GM21723 (cell line): ENCODE measurements at regions not wholly inside any gene's neighbourhood (a gene's known extent, or its start where the extent isn't known, plus 50 kb on each side); places are given as distances from the start of the nearest gene placed in this dataset.
A peak's percentile ranks its signal among the peaks of the same experiment; 100 is the strongest.
"Not testable (repeated sequence)": the region's sequence is repeated elsewhere in the genome, so short reads cannot be mapped to it uniquely, and the experiment has no call there.

ENCODE experiments used
- ATAC-seq: cut with Tn5 transposase; IDR thresholded peaks from one replicate; pipeline ENCODE4 v1.9.1; 2021; ENCODE audit warnings: mild to moderate bottlenecking, moderate library complexity; ENCODE audit not compliant: unreplicated experiment

DNA sequence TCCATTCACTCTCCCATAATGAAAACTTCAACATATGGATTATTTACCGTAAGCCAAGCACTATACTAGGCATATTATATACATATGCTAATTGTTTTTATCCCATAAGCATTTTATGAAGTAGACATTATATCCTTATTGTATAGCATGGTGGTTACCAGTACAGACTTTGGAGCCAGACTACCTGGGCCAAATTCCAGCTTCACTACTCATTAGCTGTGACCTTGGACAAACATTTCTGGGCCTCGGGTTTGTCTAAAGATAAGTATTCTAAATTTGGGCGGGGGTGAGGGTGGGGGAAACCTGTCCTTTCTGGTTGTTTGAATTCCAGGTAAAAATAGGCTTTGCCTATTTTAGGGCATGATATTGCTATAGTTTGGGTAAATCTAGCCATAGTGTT is 66.5 kb upstream of the P2RY1 start:
- no peak for ATAC-seq

DNA sequence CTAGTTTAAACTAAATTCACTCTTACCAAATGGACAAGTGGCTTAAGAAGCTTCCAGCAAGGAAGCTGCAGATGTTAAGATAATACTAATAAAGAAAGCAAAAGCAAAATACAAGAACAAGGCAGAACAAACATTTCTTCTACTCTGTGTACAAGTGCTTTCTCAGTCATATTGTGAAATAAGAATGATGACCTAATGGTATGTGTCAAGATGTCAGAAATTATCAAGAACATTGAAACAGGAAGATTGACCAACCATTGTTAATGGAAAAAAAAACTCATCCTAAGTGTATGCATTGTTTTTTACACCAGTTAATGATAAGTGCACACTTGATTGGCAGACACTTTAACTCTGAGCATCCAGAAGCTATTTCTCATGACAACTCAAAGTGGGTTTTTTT is 65.4 kb upstream of the P2RY1 start:
- peak; percentile 95 for ATAC-seq

DNA sequence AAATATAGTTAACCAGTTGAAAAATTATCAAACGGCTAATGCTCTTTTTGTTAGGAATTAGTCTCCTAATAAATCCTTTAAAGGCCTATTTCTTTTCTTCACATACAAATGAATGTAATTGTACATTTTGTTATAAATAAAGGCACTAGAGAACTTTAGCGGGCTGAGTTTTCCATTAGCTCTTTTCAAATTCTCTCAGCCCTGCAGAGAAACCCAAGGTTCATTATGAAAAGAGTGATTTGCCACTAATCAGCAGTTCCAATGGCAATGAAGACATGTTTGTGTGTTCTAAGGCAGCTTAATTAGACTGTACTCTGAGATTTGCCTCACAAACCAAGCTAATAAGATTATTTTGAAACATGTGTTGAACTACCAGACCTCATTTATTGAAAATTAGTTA is 64.6 kb upstream of the P2RY1 start:
- no peak for ATAC-seq

DNA sequence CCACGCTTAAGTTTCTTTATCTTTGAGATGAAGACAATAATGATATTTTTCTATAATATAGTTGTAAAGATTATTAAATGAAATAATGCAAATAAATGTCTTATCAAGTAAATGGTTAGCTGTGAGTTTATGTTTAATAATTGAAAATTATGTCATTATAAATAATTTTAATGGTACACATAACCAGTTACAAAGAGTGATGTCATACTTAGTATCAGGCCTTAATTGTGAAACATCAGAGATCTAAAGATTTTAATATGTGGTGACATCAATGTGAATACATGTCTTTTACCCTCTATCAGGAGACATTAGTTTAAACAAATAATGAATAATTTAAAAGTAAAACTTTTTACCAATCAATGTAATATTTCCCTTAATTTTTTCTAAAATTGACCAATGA is 63.8 kb upstream of the P2RY1 start:
- no peak for ATAC-seq

DNA sequence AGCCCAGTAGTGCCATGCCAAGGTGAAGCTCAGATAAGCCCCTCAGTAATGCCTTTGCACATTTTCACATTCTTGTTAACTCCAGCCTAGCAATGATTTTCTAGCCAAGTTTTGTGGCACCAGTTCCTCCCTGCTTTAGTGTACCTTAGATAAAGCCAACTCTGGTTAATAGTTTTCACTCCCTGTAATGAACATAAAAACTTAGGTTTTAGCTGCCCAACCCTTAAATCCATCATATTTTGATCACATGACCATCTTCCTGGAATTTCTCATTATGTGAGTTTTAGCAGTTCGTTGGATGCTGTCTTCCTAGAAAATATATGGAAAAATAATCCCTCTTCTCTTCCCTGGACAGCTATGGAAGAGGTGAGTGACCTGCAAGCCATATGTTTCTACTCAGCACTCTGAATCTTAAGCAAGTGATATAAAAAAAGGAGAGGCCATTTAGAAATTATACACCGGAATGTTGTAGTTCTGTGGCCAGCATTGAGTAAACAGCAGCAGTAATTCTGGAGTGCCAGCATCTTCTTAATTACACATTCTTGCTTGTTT is 62.2 kb upstream of the P2RY1 start:
- no peak for ATAC-seq

DNA sequence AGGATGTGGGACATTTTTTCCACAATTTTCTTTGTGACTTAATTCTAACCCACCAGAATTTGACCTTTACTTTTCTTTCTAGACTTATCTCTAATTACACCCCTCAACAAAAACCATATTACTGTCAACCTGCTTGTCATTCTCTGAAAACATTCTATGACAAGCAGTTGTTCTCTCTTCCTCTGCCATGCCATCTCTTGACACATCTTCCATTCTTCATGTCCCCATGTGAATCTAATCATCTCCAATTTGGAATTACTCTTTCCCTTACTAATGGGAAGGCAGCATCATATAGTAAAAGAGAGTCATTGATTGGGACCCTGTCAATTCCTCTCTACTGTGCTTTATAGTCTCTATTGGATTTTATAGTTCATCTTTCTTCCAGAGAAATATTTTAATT is 61.3 kb upstream of the P2RY1 start:
- no peak for ATAC-seq

DNA sequence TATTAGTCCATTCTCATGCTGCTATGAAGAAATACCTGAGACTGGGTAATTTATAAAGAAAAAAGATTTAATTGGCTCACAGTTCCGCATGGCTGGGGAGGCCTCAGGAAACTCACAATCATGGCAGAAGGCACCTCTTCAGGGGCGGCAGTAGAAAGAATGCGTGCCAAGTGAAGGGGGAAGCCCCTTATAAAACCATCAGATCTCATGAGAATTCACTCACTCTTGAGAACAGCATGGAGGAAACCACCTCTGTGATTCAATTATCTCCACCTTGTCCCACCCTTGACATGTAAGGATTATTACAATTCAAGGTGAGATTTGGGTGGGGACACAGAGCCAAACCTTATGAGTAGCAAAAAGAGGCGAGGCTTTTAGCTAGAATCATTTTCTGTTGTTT is 60.7 kb upstream of the P2RY1 start:
- not testable (repeated sequence) for ATAC-seq

DNA sequence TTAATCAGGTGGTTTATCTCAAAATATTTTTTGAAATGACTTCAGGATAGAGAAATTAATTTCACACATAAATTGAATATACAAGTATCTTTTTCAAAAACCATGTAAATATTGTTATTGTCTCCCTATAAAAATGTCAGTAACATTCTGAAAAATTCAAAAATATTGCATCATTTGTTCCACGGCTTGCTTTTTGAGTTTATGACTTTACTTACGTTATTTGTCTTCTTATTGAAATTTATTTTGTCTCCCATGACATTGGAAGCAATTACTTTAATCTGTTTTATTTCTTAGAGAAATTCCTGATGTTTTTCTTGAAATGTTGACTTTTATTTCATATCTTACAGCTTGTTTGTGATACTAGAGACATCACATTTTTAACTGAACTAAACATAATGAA is 56.9 kb upstream of the P2RY1 start:
- no peak for ATAC-seq

DNA sequence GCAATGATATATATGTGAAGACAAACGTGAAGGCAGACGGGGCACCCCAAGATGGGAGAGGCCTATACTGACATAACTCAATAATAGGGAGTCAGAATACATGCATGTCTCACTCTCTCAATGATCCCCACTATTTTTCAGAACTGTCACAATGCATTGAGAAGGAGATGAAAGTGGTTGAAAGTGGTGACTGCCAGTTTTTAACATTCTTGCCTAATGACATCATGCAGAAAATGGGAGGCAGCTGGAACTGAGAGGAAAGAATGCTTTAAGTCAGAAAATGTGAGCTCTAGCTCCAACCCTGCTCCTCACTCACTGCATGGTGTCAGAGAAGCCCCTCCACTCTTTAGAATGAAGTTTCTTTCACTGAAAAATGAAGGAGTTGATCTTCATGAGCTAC is 55.3 kb upstream of the P2RY1 start:
- ATAC-seq = no peak

DNA sequence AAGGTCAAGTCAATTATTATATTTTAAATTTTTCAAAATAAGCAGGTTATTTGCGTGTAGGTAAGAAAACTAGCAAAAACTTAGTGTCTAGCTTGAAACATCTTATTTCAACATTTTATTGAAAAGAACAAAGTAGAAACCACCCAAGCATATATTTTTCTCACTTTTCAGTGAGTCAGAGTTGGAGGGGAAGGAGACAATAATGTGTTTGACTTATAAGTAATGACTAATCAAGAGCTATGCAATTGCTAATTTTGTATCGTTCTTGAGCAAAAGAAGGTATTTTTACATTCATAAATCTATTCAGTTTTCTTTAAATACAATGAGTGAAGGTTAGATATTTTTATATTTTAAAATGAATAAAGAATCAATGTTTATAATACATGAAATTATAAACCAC is 54.4 kb upstream of the P2RY1 start:
- no peak for ATAC-seq

DNA sequence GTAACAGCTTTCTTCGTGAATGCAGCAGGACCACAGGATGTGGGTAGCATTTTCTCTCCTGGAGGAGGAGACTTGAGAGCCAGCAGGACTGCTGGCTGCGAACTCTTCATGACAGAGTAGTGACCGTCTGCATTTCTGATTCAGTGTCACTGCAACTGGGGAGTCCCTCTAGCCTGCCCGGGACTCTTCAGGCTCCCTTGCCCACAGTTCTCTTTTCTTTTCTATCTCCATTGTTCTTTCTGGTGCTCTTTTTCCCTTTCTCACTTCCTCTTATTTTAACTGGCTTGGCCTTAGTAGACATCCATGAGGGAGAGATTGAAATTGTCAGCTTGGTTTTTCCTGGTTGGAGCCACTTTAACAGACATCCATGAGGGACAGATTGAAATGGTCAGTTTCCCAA is 49.9 kb upstream of the P2RY1 start:
- no peak for ATAC-seq
